ENCODE measurements at regions not wholly inside any gene's neighbourhood (a gene's known extent, or its start where the extent isn't known, plus 50 kb on each side); places are given as distances from the start of the nearest gene placed in this dataset.

DNA sequence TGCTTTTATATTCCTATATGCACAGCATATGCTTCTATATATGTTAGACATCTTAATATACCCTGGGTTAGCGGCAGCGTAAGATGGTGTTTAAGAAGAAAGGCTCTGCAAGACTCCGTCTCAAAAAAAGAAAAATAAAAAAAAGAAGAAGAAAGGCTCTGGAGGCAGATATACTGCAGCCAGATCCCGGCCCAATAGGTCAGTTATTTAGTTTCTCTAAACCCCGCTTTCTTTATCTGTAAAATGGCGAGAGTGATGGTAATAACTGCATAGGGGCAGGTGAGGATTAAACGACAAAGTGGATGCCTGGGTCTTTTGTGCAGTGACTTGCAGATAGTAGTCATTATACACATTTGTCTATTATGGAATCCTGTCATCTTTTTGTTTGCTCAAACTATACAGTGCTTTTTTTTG, 115.2 kb downstream of the NAA11 start:
- TF ChIP-seq EZH2phosphoT487 (IDR thresholded peaks at IDR 0.05; ENCODE audit: borderline replicate concordance, low read length) = no peak
- TF ChIP-seq, protein P1, sequence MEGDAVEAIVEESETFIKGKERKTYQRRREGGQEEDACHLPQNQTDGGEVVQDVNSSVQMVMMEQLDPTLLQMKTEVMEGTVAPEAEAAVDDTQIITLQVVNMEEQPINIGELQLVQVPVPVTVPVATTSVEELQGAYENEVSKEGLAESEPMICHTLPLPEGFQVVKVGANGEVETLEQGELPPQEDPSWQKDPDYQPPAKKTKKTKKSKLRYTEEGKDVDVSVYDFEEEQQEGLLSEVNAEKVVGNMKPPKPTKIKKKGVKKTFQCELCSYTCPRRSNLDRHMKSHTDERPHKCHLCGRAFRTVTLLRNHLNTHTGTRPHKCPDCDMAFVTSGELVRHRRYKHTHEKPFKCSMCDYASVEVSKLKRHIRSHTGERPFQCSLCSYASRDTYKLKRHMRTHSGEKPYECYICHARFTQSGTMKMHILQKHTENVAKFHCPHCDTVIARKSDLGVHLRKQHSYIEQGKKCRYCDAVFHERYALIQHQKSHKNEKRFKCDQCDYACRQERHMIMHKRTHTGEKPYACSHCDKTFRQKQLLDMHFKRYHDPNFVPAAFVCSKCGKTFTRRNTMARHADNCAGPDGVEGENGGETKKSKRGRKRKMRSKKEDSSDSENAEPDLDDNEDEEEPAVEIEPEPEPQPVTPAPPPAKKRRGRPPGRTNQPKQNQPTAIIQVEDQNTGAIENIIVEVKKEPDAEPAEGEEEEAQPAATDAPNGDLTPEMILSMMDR (conservative IDR thresholded peaks at IDR 0.05; ENCODE audit: low read depth, low read length) = no peak
- no peak for TF ChIP-seq EZH2 (IDR thresholded peaks at IDR 0.05; ENCODE audit: low read length, unreplicated experiment)
- Histone ChIP-seq H3F3A (ENCODE audit: low read length, unreplicated experiment) (no peaks in the 10 kb centered on the region), H3K4me3 (ENCODE audit: low read length) (no peak overlapping the region), H3K4me2 (ENCODE audit: low read length) (no peak overlapping the region), H4K20me1 (ENCODE audit: low read length) (no peaks in the 10 kb centered on the region), H2AFZ (ENCODE audit: low read length) (no peak overlapping the region), H3K27ac (ENCODE audit: low read length) (no peak overlapping the region), H3K79me2 (ENCODE audit: low read length) (no peaks in the 10 kb centered on the region), H3K4me1 (ENCODE audit: insufficient read depth, low read length) (no peaks in the 10 kb centered on the region), H3K36me3 (ENCODE audit: low read depth, low read length) (no peaks in the 10 kb centered on the region), H3K9me2 (replicated peaks; ENCODE audit: low read length) (no peaks in the 10 kb centered on the region), H3K9me3 (ENCODE audit: low read length) (no peaks in the 10 kb centered on the region), H3K27me3 (ENCODE audit: low read length) (no peaks in the 10 kb centered on the region), H3K9ac (ENCODE audit: low read length) (no peak overlapping the region)
- ATAC-seq = no peak
- DNase-seq = no peak
- no TSS peak for BruUV-seq (replicated peaks)
- intact Hi-C loops (cut with micrococcal nuclease) = no loop called here
- ChIA-PET CTCF (no interaction called here), POLR2A (ENCODE audit: unreplicated experiment) (no interaction called here)

DNA sequence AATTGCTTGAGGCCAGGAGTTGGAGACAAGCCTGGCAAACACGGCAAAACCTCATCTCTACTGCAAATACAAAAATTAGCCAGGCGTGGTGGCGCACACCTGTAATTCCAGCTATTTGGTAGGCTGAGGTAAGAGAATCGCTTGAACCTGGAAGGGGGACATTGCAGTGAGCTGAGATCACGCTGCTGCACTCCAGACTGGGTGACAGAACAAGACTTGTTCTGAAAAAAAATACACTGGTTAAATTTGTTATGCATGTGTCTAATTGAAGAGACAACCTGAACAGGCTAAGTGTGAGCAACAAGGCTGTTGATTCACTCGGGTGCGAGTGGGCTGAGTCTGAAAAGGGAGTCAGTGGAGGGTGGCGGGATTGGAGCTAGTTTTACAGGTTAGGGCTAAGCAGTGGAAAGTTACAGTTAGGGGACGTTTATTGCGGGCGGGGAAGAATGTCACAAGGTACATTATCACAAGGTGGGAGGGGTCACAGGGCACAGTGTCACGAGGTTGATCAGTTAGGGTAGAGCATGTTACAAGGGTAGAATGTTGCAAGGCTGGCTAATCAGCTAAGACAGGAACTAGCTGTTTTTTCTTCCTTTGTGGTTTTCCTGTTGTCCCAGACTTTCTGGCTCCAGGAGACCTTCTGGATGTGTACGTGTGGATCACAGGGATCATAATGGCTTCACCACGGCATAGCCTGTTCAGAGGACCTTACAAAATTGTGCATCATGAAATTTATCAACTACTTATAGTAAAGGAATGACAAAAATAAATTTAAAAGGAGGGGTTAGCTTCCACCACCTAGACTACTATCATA, 115.8 kb downstream of the NAA11 start:
- no peak overlapping the region for H3K27ac ChIP-seq (ENCODE audit: low read length)
- H3K4me3 ChIP-seq (ENCODE audit: low read length) = no peak overlapping the region
- no peaks in the 10 kb centered on the region for H3K9me2 ChIP-seq (replicated peaks; ENCODE audit: low read length)
- H3K27me3 ChIP-seq (ENCODE audit: low read length) = no peaks in the 10 kb centered on the region
- no peaks in the 10 kb centered on the region for H4K20me1 ChIP-seq (ENCODE audit: low read length)
- H3K4me1 ChIP-seq (ENCODE audit: insufficient read depth, low read length) = no peaks in the 10 kb centered on the region
- no TSS peak for BruUV-seq (replicated peaks)
- ChIA-PET CTCF (no interaction called here), POLR2A (ENCODE audit: unreplicated experiment) (no interaction called here)
- H3K36me3 ChIP-seq (ENCODE audit: low read depth, low read length) = no peaks in the 10 kb centered on the region
- no peaks in the 10 kb centered on the region for H3K79me2 ChIP-seq (ENCODE audit: low read length)
- ATAC-seq = no peak
- intact Hi-C loops (cut with micrococcal nuclease) = no loop called here
- no peaks in the 10 kb centered on the region for H3K9me3 ChIP-seq (ENCODE audit: low read length)
- no peak overlapping the region for H3K9ac ChIP-seq (ENCODE audit: low read length)
- H3F3A ChIP-seq (ENCODE audit: low read length, unreplicated experiment) = no peaks in the 10 kb centered on the region
- no peak for DNase-seq
- no peak overlapping the region for H2AFZ ChIP-seq (ENCODE audit: low read length)
- no peak overlapping the region for H3K4me2 ChIP-seq (ENCODE audit: low read length)
- TF ChIP-seq, protein P1 (conservative IDR thresholded peaks at IDR 0.05; ENCODE audit: low read depth, low read length) = no peak
- TF ChIP-seq EZH2 (IDR thresholded peaks at IDR 0.05; ENCODE audit: low read length, unreplicated experiment) (no peak), EZH2phosphoT487 (IDR thresholded peaks at IDR 0.05; ENCODE audit: borderline replicate concordance, low read length) (no peak)

DNA sequence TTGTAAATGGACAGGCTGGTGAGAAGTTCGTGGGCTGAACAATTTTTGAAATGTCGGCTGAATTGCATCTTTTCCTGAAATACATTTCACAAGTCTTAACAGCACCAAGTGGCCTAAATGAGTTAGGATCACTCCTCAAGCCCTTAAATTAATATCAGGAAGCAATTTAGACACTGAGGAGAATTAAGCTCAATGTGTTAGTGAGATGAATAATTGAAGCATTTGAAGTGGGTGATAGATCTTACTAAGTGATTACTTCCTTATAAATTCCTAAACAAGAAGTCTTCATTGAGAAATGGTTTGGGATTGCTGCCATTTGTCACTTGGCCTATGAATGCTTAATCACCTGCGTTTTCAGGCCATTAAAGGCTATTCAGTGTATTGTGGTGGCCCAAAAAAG, 116.8 kb downstream of the NAA11 start:
- TF ChIP-seq, protein P1 (conservative IDR thresholded peaks at IDR 0.05; ENCODE audit: low read depth, low read length) = no peak
- TF ChIP-seq EZH2phosphoT487 (IDR thresholded peaks at IDR 0.05; ENCODE audit: borderline replicate concordance, low read length) (no peak), EZH2 (IDR thresholded peaks at IDR 0.05; ENCODE audit: low read length, unreplicated experiment) (no peak)
- no peaks in the 10 kb centered on the region for H4K20me1 ChIP-seq (ENCODE audit: low read length)
- no peak overlapping the region for H3K27ac ChIP-seq (ENCODE audit: low read length)
- ATAC-seq (no peak), DNase-seq (no peak)
- H3K4me1 ChIP-seq (ENCODE audit: insufficient read depth, low read length) = no peaks in the 10 kb centered on the region
- H3K9me2 ChIP-seq (replicated peaks; ENCODE audit: low read length) = no peaks in the 10 kb centered on the region
- no peaks in the 10 kb centered on the region for H3K9me3 ChIP-seq (ENCODE audit: low read length)
- ChIA-PET CTCF (no interaction called here), POLR2A (ENCODE audit: unreplicated experiment) (no interaction called here)
- no peak overlapping the region for H3K9ac ChIP-seq (ENCODE audit: low read length)
- H3K4me2 ChIP-seq (ENCODE audit: low read length) = no peak overlapping the region
- no peaks in the 10 kb centered on the region for H3K36me3 ChIP-seq (ENCODE audit: low read depth, low read length)
- intact Hi-C loops (cut with micrococcal nuclease) = no loop called here
- H3F3A ChIP-seq (ENCODE audit: low read length, unreplicated experiment) = no peaks in the 10 kb centered on the region
- H3K4me3 ChIP-seq (ENCODE audit: low read length) = no peak overlapping the region
- no peaks in the 10 kb centered on the region for H3K79me2 ChIP-seq (ENCODE audit: low read length)
- no peaks in the 10 kb centered on the region for H3K27me3 ChIP-seq (ENCODE audit: low read length)
- H2AFZ ChIP-seq (ENCODE audit: low read length) = no peak overlapping the region
- no TSS peak for BruUV-seq (replicated peaks)

Measured in PC-3 (cell line).